CD14-positive monocyte (primary cell): ENCODE measurements at regions not wholly inside any gene's neighbourhood (a gene's known extent, or its start where the extent isn't known, plus 50 kb on each side); places are given as distances from the start of the nearest gene placed in this dataset.

Source experiments
- DNase-seq, 3 donors: peaks; one replicate each; pipeline ENCODE4 v3.0.0-alpha.2; 2011 to 2022
- H2AFZ ChIP-seq: 2 replicates; pipeline ENCODE4 v1.6.0; 2012; ENCODE audit warnings: mild to moderate bottlenecking, low read depth, low read length, inconsistent platforms; ENCODE audit not compliant: insufficient read depth, poor library complexity, severe bottlenecking
- H3K27ac ChIP-seq, 2 donors: 1 replicate in 1 of 2; 2 replicates in 1 of 2; pipeline ENCODE4 v1.5.1; 2012 to 2013; ENCODE audit warnings: low read length in 2 of 2, control low read depth in 1 of 2, inconsistent platforms in 1 of 2, low read depth in 1 of 2, mild to moderate bottlenecking in 1 of 2
- H3K27me3 ChIP-seq, 2 donors: one replicate each; pipeline versions ENCODE4 v1.6.0 to v1.6.1; 2011 to 2013; ENCODE audit warnings: low read length in 2 of 2; ENCODE audit not compliant: control insufficient read depth in 2 of 2, insufficient read depth in 2 of 2
- H3K36me3 ChIP-seq, 2 donors: replicated peaks in 1 of 2; 1 replicate in 1 of 2; 2 replicates in 1 of 2; pipeline versions ENCODE4 v1.5.1 to v1.6.1; 2012 to 2013; ENCODE audit warnings: low read length in 2 of 2, control low read depth in 1 of 2, inconsistent platforms in 1 of 2, mild to moderate bottlenecking in 1 of 2; ENCODE audit not compliant: insufficient read depth in 2 of 2, control insufficient read depth in 1 of 2
- H3K4me1 ChIP-seq, 2 donors: 1 replicate in 1 of 2; 2 replicates in 1 of 2; pipeline versions ENCODE4 v1.5.1 to v1.6.1; 2012 to 2013; ENCODE audit warnings: low read length in 2 of 2, control low read depth in 1 of 2, inconsistent platforms in 1 of 2, mild to moderate bottlenecking in 1 of 2, moderate library complexity in 1 of 2; ENCODE audit not compliant: insufficient read depth in 2 of 2, control insufficient read depth in 1 of 2
- H3K4me2 ChIP-seq: replicated peaks from 2 replicates; pipeline ENCODE3; 2012; ENCODE audit warnings: low read length, moderate library complexity, mild to moderate bottlenecking; ENCODE audit not compliant: poor library complexity, severe bottlenecking; ENCODE audit errors: extremely low read depth
- H3K4me3 ChIP-seq, 3 experiments: fragments of 200-600 bp in 1 of 3; sonication (generic) in 1 of 3; replicated peaks in 1 of 3; 1 replicate in 2 of 3; 2 replicates in 1 of 3; pipeline ENCODE4 v1.5.1; 2011 to 2013; ENCODE audit warnings: low read length in 3 of 3, mild to moderate bottlenecking in 3 of 3, control low read depth in 2 of 3, low read depth in 2 of 3, inconsistent platforms in 1 of 3, moderate library complexity in 1 of 3
- H3K79me2 ChIP-seq: 2 replicates; pipeline ENCODE4 v1.6.0; 2012; ENCODE audit warnings: mild to moderate bottlenecking, control low read depth, inconsistent platforms, low read length, moderate library complexity; ENCODE audit not compliant: insufficient read depth
- H3K9ac ChIP-seq: 2 replicates; pipeline ENCODE4 v1.6.0; 2017; ENCODE audit warnings: low read length, mild to moderate bottlenecking; ENCODE audit not compliant: insufficient read depth, poor library complexity, severe bottlenecking
- H3K9me3 ChIP-seq, 2 donors: replicated peaks in 1 of 2; 1 replicate in 1 of 2; 2 replicates in 1 of 2; pipeline versions ENCODE4 v1.5.1 to v1.6.1; 2012 to 2013; ENCODE audit warnings: low read length in 2 of 2, control low read depth in 1 of 2; ENCODE audit not compliant: control insufficient read depth in 1 of 2, insufficient read depth in 1 of 2
- H4K20me1 ChIP-seq: 2 replicates; pipeline ENCODE4 v1.6.0; 2012; ENCODE audit warnings: mild to moderate bottlenecking, low read length, control low read depth, moderate library complexity; ENCODE audit not compliant: insufficient read depth
- H3K27ac Mint-ChIP-seq, 7 donors: one replicate each; pipeline ENCODE4 v1.8.0; 2020; ENCODE audit warnings: mild to moderate bottlenecking in 7 of 7, mixed read lengths in 7 of 7, moderate library complexity in 6 of 7, inconsistent platforms in 2 of 7
- H3K27me3 Mint-ChIP-seq, 3 donors: one replicate each; pipeline ENCODE4 v1.8.0; 2021 to 2022; ENCODE audit warnings: low read depth in 3 of 3, mild to moderate bottlenecking in 3 of 3, mixed read lengths in 3 of 3, moderate library complexity in 3 of 3, inconsistent platforms in 1 of 3
- H3K36me3 Mint-ChIP-seq, 2 donors: one replicate each; pipeline ENCODE4 v1.8.0; 2020; ENCODE audit warnings: mixed read lengths in 2 of 2, inconsistent platforms in 1 of 2, mild to moderate bottlenecking in 1 of 2
- H3K4me1 Mint-ChIP-seq: one replicate; pipeline ENCODE4 v1.8.0; 2020; ENCODE audit warnings: mild to moderate bottlenecking, mixed read lengths
- H3K4me3 Mint-ChIP-seq, 2 donors: one replicate each; pipeline ENCODE4 v1.8.0; 2020; ENCODE audit warnings: mild to moderate bottlenecking in 2 of 2, mixed read lengths in 2 of 2, moderate library complexity in 1 of 2
- H3K9me3 Mint-ChIP-seq, 7 donors: one replicate each; pipeline ENCODE4 v1.8.0; 2020 to 2022; ENCODE audit warnings: mixed read lengths in 7 of 7, mild to moderate bottlenecking in 6 of 7, moderate library complexity in 6 of 7, inconsistent platforms in 2 of 7
- CTCF ChIP-seq: fragments of 200-600 bp; IDR thresholded peaks from one replicate; pipeline ENCODE4 v1.8.0; 2022; ENCODE audit warnings: antibody characterized with exemption, mild to moderate bottlenecking
- WGBS: methylation state at CpG from one replicate; pipeline ENCODE4 v1.1.5; 2013; ENCODE audit warnings: missing lambda C conversion rate; ENCODE audit not compliant: insufficient coverage; 5-methylcytosine and 5-hydroxymethylcytosine counted together
- intact Hi-C, 2 donors: fragments of 100-400 bp; cut with micrococcal nuclease; formaldehyde crosslinking; loops; one replicate each; pipeline versions ENCODE4 v1.15.0 to v1.15.1; 2023

GRCh38 chr16:50961952-50962351 is 189.1 kb downstream of the SALL1 start:
- H3K36me3 ChIP-seq, result no peaks in the 10 kb centered on the region
- no peaks in the 10 kb centered on the region for H3K36me3 Mint-ChIP-seq
- intact Hi-C loops, result no loop called here

GRCh38 chr16:50960517-50961202 is 190.4 kb downstream of the SALL1 start:
- TF ChIP-seq CTCF, result no peak
- DNase-seq, result no peak
- intact Hi-C loops, result no loop called here
- no peaks in the 10 kb centered on the region for H3K27me3 ChIP-seq
- no peak overlapping the region for H3K27ac Mint-ChIP-seq
- H4K20me1 ChIP-seq, result no peaks in the 10 kb centered on the region
- H3K27ac ChIP-seq, result no peak overlapping the region
- no peaks in the 10 kb centered on the region for H3K4me1 ChIP-seq
- no peak overlapping the region for H3K4me3 ChIP-seq
- peaks cover 0 to 3% (median 0%) of the 10 kb centered on the region in 7 donors for H3K9me3 Mint-ChIP-seq
- H3K4me3 Mint-ChIP-seq, result no peak overlapping the region
- H3K27me3 Mint-ChIP-seq, result peaks cover 0 to 22% (median 10%) of the 10 kb centered on the region in 3 donors
- H2AFZ ChIP-seq, result no peak overlapping the region
- H3K79me2 ChIP-seq, result no peaks in the 10 kb centered on the region
- H3K9me3 ChIP-seq, result no peaks in the 10 kb centered on the region
- H3K36me3 ChIP-seq, result no peaks in the 10 kb centered on the region
- H3K36me3 Mint-ChIP-seq, result no peaks in the 10 kb centered on the region
- H3K4me1 Mint-ChIP-seq, result peaks cover 3% of the 10 kb centered on the region
- H3K4me2 ChIP-seq, result no peak overlapping the region
- no peak overlapping the region for H3K9ac ChIP-seq
- WGBS, result no CpG with 5 or more reads among the region's 2 CpGs

More at GRCh38 chr16:50961952-50962351, 189.1 kb downstream of the SALL1 start:
- Histone ChIP-seq H3K9me3 (no peaks in the 10 kb centered on the region), H3K79me2 (no peaks in the 10 kb centered on the region), H4K20me1 (no peaks in the 10 kb centered on the region), H3K27me3 (no peaks in the 10 kb centered on the region), H3K4me2 (no peak overlapping the region), H3K27ac (no peak overlapping the region), H2AFZ (no peak overlapping the region), H3K9ac (no peak overlapping the region), H3K4me1 (no peaks in the 10 kb centered on the region), H3K4me3 (no peak overlapping the region)
- no peak for TF ChIP-seq CTCF
- no peak overlapping the region for H3K27ac Mint-ChIP-seq
- H3K27me3 Mint-ChIP-seq, result peaks cover 5 to 22% (median 10%) of the 10 kb centered on the region in 3 donors
- peaks cover 3% of the 10 kb centered on the region for H3K4me1 Mint-ChIP-seq
- no peak overlapping the region for H3K4me3 Mint-ChIP-seq
- WGBS, result 17% methylated on average over 1 of the region's 7 CpGs
- H3K9me3 Mint-ChIP-seq, result no peaks in the 10 kb centered on the region
- DNase-seq, result no peak
